ENCODE measurements at regions not wholly inside any gene's neighbourhood (a gene's known extent, or its start where the extent isn't known, plus 50 kb on each side); places are given as distances from the start of the nearest gene placed in this dataset.

- no peak overlapping the region for H3K4me2 ChIP-seq
- no peak overlapping the region for H3K9ac ChIP-seq
- peaks cover 100% of the 10 kb centered on the region for H4K20me1 ChIP-seq
- TF ChIP-seq Cebpa-rat (IDR thresholded peaks at IDR 0.05): no peak
- no peak overlapping the region for H3K27ac ChIP-seq
- H3K4me1 ChIP-seq: peaks cover 13% of the 10 kb centered on the region; the same call in 1 of the 2 replicates
- H3K9me3 ChIP-seq: peaks cover 3% of the 10 kb centered on the region; the same call in 1 of the 2 replicates
- H3K36me3 ChIP-seq: 0 out of 2 replicates have a peak, but pooled peaks cover 6% of the 10 kb centered on the region
- no peak overlapping the region for H3K4me3 ChIP-seq
- H3K27me3 ChIP-seq: no peaks in the 10 kb centered on the region
Measured at GRCh38 chr3:72408983-72409779, 439.1 kb downstream of the SHQ1 start.

DNA sequence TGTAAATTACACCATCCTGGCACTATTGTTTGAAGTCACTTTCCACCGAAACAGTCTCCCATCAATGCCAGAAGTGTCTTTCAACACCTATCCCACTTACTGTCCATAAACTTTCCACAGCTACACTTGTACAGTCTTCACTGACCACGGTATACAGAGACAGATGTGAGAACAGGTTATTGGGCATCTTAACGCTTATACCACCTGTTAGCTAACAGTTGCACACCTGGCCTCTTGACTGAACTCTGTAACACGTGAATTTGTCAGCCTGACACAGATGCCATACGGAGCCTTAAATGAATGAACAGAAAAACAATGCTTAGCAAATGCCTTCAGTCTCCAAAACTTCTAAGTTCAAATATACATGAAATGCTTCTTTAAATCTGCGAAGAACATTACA is 440.5 kb downstream of the SHQ1 start:
- Histone ChIP-seq H3K36me3 (0 out of 2 replicates have a peak, but pooled peaks cover 6% of the 10 kb centered on the region), H3K27ac (no peak overlapping the region), H3K9me3 (peaks cover 2% of the 10 kb centered on the region; the same call in 1 of the 2 replicates), H3K4me3 (no peak overlapping the region), H3K4me1 (peaks cover 13% of the 10 kb centered on the region; the same call in 1 of the 2 replicates), H3K4me2 (no peak overlapping the region), H3K9ac (no peak overlapping the region), H4K20me1 (peaks cover 100% of the 10 kb centered on the region), H3K27me3 (no peaks in the 10 kb centered on the region)
- TF ChIP-seq Cebpa-rat (IDR thresholded peaks at IDR 0.05): no peak

- peaks cover 100% of the 10 kb centered on the region for H4K20me1 ChIP-seq
- H3K36me3 ChIP-seq: 0 out of 2 replicates have a peak, but pooled peaks cover 6% of the 10 kb centered on the region
- H3K9me3 ChIP-seq: no peaks in the 10 kb centered on the region
- peaks cover 13% of the 10 kb centered on the region; the same call in 1 of the 2 replicates for H3K4me1 ChIP-seq
- no peak overlapping the region for H3K9ac ChIP-seq
- H3K27me3 ChIP-seq: no peaks in the 10 kb centered on the region
- no peak overlapping the region for H3K4me2 ChIP-seq
- H3K4me3 ChIP-seq: no peak overlapping the region
- no peak for TF ChIP-seq Cebpa-rat (IDR thresholded peaks at IDR 0.05)
- H3K27ac ChIP-seq: no peak overlapping the region
Measured at GRCh38 chr3:72405943-72406566, 442.2 kb downstream of the SHQ1 start.

DNA sequence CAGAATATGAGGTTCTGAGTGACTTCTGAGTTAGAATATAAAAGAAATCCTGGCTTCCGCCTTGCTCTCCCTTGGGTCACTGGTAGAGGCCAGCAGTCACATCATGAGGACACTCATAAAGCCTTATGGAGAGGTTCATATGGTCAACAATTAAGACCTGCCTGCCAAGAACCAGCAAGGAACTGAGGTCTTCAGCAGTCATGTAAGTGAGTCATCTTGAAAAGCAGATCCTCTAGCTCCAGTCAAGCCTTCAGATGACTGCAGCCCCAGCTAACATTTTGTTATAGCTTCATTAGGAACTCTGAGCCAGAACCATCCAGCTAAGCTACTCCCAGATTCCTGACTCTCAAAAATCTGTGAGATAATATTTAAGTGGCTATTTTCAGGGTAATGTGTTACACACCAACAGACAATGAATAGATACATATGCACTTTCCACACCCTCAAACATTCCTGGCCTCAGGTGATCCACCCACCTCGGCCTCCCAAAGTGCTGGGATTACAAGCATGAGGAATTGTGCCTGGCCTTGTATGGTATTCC is 447.2 kb downstream of the SHQ1 start:
- H4K20me1 ChIP-seq: peaks cover 100% of the 10 kb centered on the region
- no peaks in the 10 kb centered on the region for H3K9me3 ChIP-seq
- H3K36me3 ChIP-seq: 0 out of 2 replicates have a peak, but pooled peaks cover 5% of the 10 kb centered on the region
- H3K4me3 ChIP-seq: no peak overlapping the region
- no peak for TF ChIP-seq Cebpa-rat (IDR thresholded peaks at IDR 0.05)
- H3K4me2 ChIP-seq: no peak overlapping the region
- peaks cover 15% of the 10 kb centered on the region; the same call in 1 of the 2 replicates for H3K4me1 ChIP-seq
- H3K9ac ChIP-seq: no peak overlapping the region
- H3K27ac ChIP-seq: no peak overlapping the region
- no peaks in the 10 kb centered on the region for H3K27me3 ChIP-seq

GRCh38 chr3:72398781-72399180 is 449.5 kb downstream of the SHQ1 start:
- Histone ChIP-seq H4K20me1 (peaks cover 100% of the 10 kb centered on the region), H3K9ac (no peak overlapping the region), H3K27me3 (no peaks in the 10 kb centered on the region), H3K9me3 (peaks cover 8% of the 10 kb centered on the region; the same call in 1 of the 2 replicates), H3K4me2 (no peak overlapping the region), H3K27ac (no peak overlapping the region), H3K4me1 (peaks cover 19% of the 10 kb centered on the region; the same call in 1 of the 2 replicates), H3K4me3 (no peak overlapping the region), H3K36me3 (0 out of 2 replicates have a peak, but pooled peaks cover 5% of the 10 kb centered on the region)
- no peak for TF ChIP-seq Cebpa-rat (IDR thresholded peaks at IDR 0.05)

DNA sequence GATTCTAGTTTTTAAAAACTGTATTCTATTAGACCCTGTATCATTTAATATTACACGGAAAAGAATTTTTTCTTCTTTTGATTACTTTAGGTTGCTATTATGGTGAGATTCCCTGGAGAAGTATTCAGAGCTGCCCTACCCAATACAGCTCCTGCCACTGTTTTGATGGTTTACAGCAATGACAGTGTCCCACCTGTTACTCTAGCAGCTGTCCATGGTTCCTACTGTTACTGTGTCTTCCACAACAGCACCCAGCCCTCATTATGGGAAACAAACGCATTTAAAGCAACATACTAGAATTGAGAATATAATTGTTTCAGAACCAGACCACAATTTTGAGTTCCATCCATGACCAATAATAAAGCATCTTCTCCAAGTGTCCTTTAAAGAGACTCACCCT is 450.7 kb downstream of the SHQ1 start:
- peaks cover 22% of the 10 kb centered on the region; the same call in 1 of the 2 replicates for H3K4me1 ChIP-seq
- H3K4me3 ChIP-seq: no peak overlapping the region
- H3K27me3 ChIP-seq: no peaks in the 10 kb centered on the region
- H3K27ac ChIP-seq: no peak overlapping the region
- H3K9me3 ChIP-seq: peaks cover 8% of the 10 kb centered on the region; the same call in 1 of the 2 replicates
- 0 out of 2 replicates have a peak, but pooled peaks cover 5% of the 10 kb centered on the region for H3K36me3 ChIP-seq
- TF ChIP-seq Cebpa-rat (IDR thresholded peaks at IDR 0.05): no peak
- no peak overlapping the region for H3K4me2 ChIP-seq
- peaks cover 100% of the 10 kb centered on the region for H4K20me1 ChIP-seq
- no peak overlapping the region for H3K9ac ChIP-seq

- no peak overlapping the region for H3K4me3 ChIP-seq
- H3K27ac ChIP-seq: no peak overlapping the region
- no peak overlapping the region for H3K9ac ChIP-seq
- no peak overlapping the region for H3K4me2 ChIP-seq
- no peaks in the 10 kb centered on the region for H3K27me3 ChIP-seq
- H4K20me1 ChIP-seq: peaks cover 100% of the 10 kb centered on the region
- H3K36me3 ChIP-seq: 0 out of 2 replicates have a peak, but pooled peaks cover 5% of the 10 kb centered on the region
- no peak for TF ChIP-seq Cebpa-rat (IDR thresholded peaks at IDR 0.05)
- peaks cover 22% of the 10 kb centered on the region; the same call in 1 of the 2 replicates for H3K4me1 ChIP-seq
- H3K9me3 ChIP-seq: peaks cover 8% of the 10 kb centered on the region; the same call in 1 of the 2 replicates
Measured at GRCh38 chr3:72396899-72397298, 451.3 kb downstream of the SHQ1 start.

DNA sequence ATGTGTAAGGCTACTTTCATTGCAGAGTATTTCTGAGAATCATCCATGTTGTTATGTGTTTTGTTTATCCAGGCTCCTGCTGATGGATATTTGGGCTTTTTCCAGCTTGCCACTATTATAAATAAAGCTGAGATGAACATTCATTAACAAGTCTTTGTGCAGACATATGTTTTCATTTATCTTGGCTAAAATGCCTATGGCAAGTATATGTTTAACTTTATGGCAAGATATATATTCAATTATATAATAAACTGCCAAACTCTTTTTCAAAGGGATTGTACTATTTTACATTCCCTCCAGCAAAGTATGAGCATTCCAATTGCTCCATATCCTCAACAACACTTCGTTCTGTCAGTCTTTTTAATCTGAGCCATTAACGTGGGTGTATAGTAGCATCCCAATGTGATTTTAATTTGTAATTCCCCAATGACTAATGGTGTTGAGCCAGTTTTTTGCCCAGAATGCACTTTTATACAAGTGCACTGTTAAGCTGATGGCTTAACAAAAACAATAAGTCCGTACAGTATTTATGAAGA is 452.4 kb downstream of the SHQ1 start:
- Histone ChIP-seq H4K20me1 (peaks cover 100% of the 10 kb centered on the region), H3K4me3 (no peak overlapping the region), H3K4me2 (no peak overlapping the region), H3K9ac (no peak overlapping the region), H3K36me3 (0 out of 2 replicates have a peak, but pooled peaks cover 5% of the 10 kb centered on the region), H3K27me3 (no peaks in the 10 kb centered on the region), H3K9me3 (peaks cover 8% of the 10 kb centered on the region; the same call in 1 of the 2 replicates), H3K27ac (no peak overlapping the region), H3K4me1 (peaks cover 22% of the 10 kb centered on the region; the same call in 1 of the 2 replicates)
- no peak for TF ChIP-seq Cebpa-rat (IDR thresholded peaks at IDR 0.05)

- Histone ChIP-seq H3K4me1 (peaks cover 16% of the 10 kb centered on the region; the same call in 1 of the 2 replicates), H3K27ac (no peak overlapping the region), H3K9ac (no peak overlapping the region), H3K4me3 (no peak overlapping the region), H4K20me1 (peaks cover 100% of the 10 kb centered on the region), H3K27me3 (no peaks in the 10 kb centered on the region), H3K4me2 (0 out of 2 replicates have a peak overlapping the region, but pooled peaks have one; percentile 9), H3K36me3 (no peaks in the 10 kb centered on the region), H3K9me3 (peaks cover 8% of the 10 kb centered on the region; the same call in 1 of the 2 replicates)
- no peak for TF ChIP-seq Cebpa-rat (IDR thresholded peaks at IDR 0.05)
Measured at GRCh38 chr3:72393455-72393854, 454.8 kb downstream of the SHQ1 start.

Data from BLaER1 (cell line).